ENCODE measurements at regions not wholly inside any gene's neighbourhood (a gene's known extent, or its start where the extent isn't known, plus 50 kb on each side); places are given as distances from the start of the nearest gene placed in this dataset.

GRCh38 chr2:71842744-71843143 lies 304.9 kb downstream of the CYP26B1 start:
- Histone ChIP-seq H2AFZ (no peak overlapping the region), H3K4me2 (ENCODE audit: unreplicated experiment) (no peak overlapping the region), H3K27ac (no peak overlapping the region), H3K4me3 (no peak overlapping the region), H3K27me3 (replicated peaks; ENCODE audit: insufficient read depth) (no peaks in the 10 kb centered on the region), H3K79me2 (ENCODE audit: insufficient read depth) (no peaks in the 10 kb centered on the region), H3K9ac (no peak overlapping the region), H3K9me3 (ENCODE audit: low read depth) (no peaks in the 10 kb centered on the region), H3K36me3 (ENCODE audit: low read depth) (no peaks in the 10 kb centered on the region), H3K9me2 (ENCODE audit: insufficient read depth) (no peaks in the 10 kb centered on the region), H3F3A (ENCODE audit: insufficient read depth) (0 out of 2 replicates have a peak, but pooled peaks cover 17% of the 10 kb centered on the region), H4K20me1 (ENCODE audit: insufficient read depth) (no peaks in the 10 kb centered on the region), H3K4me1 (ENCODE audit: insufficient read depth) (peaks cover 31% of the 10 kb centered on the region)
- TF ChIP-seq EZH2phosphoT487 (IDR thresholded peaks at IDR 0.05; ENCODE audit: insufficient read depth, low read depth), result no peak
- no peak for TF ChIP-seq EZH2 (IDR thresholded peaks at IDR 0.05; ENCODE audit: insufficient read depth, poor library complexity, severe bottlenecking)
- DNase-seq, result no peak
- in situ Hi-C loops (cut with MboI), result no loop called here
- 79 to 87% methylated on average over 4 of the region's 4 CpGs for WGBS, 2 experiments (ENCODE audit: low coverage in 1 of 2, low lambda C conversion rate in 2 of 2, missing lambda C conversion rate in 2 of 2)

GRCh38 chr2:71839826-71840225 lies 307.8 kb downstream of the CYP26B1 start:
- TF ChIP-seq EZH2phosphoT487 (IDR thresholded peaks at IDR 0.05; ENCODE audit: insufficient read depth, low read depth) (no peak), EZH2 (IDR thresholded peaks at IDR 0.05; ENCODE audit: insufficient read depth, poor library complexity, severe bottlenecking) (no peak)
- in situ Hi-C loops (cut with MboI), result no loop called here

GRCh38 chr2:71834796-71835195 lies 312.9 kb downstream of the CYP26B1 start:
- TF ChIP-seq EZH2phosphoT487 (IDR thresholded peaks at IDR 0.05; ENCODE audit: insufficient read depth, low read depth), result no peak
- TF ChIP-seq EZH2 (IDR thresholded peaks at IDR 0.05; ENCODE audit: insufficient read depth, poor library complexity, severe bottlenecking), result no peak
- WGBS, 2 experiments (ENCODE audit: low coverage in 1 of 2, low lambda C conversion rate in 2 of 2, missing lambda C conversion rate in 2 of 2), result 70 to 79% methylated on average over 2 of the region's 2 CpGs
- no peak overlapping the region for H2AFZ ChIP-seq
- no peaks in the 10 kb centered on the region for H3K79me2 ChIP-seq (ENCODE audit: insufficient read depth)
- no peaks in the 10 kb centered on the region for H3K36me3 ChIP-seq (ENCODE audit: low read depth)
- H3K9me2 ChIP-seq (ENCODE audit: insufficient read depth), result no peaks in the 10 kb centered on the region
- in situ Hi-C loops (cut with MboI), result no loop called here
- no peaks in the 10 kb centered on the region for H3K9me3 ChIP-seq (ENCODE audit: low read depth)
- no peak overlapping the region for H3K4me2 ChIP-seq (ENCODE audit: unreplicated experiment)
- H3K27me3 ChIP-seq (replicated peaks; ENCODE audit: insufficient read depth), result no peaks in the 10 kb centered on the region
- H4K20me1 ChIP-seq (ENCODE audit: insufficient read depth), result no peaks in the 10 kb centered on the region
- H3F3A ChIP-seq (ENCODE audit: insufficient read depth), result peaks cover 38% of the 10 kb centered on the region
- peaks cover 42% of the 10 kb centered on the region for H3K4me1 ChIP-seq (ENCODE audit: insufficient read depth)
- no peak overlapping the region for H3K9ac ChIP-seq
- DNase-seq, result no peak
- H3K27ac ChIP-seq, result peak overlapping the region; percentile 92; the same call in 1 of the 2 replicates
- no peak overlapping the region for H3K4me3 ChIP-seq

More at GRCh38 chr2:71839826-71840225, 307.8 kb downstream of the CYP26B1 start:
- Histone ChIP-seq H3K27me3 (replicated peaks; ENCODE audit: insufficient read depth) (no peaks in the 10 kb centered on the region), H4K20me1 (ENCODE audit: insufficient read depth) (no peaks in the 10 kb centered on the region), H3K79me2 (ENCODE audit: insufficient read depth) (no peaks in the 10 kb centered on the region), H3K4me3 (no peak overlapping the region), H3K4me1 (ENCODE audit: insufficient read depth) (peaks cover 15% of the 10 kb centered on the region), H3K9me3 (ENCODE audit: low read depth) (no peaks in the 10 kb centered on the region), H3K27ac (no peak overlapping the region), H3K4me2 (ENCODE audit: unreplicated experiment) (no peak overlapping the region), H3F3A (ENCODE audit: insufficient read depth) (0 out of 2 replicates have a peak, but pooled peaks cover 6% of the 10 kb centered on the region), H3K36me3 (ENCODE audit: low read depth) (no peaks in the 10 kb centered on the region), H3K9ac (no peak overlapping the region), H2AFZ (no peak overlapping the region), H3K9me2 (ENCODE audit: insufficient read depth) (no peaks in the 10 kb centered on the region)
- no peak for DNase-seq
- 43 to 50% methylated on average over 2 of the region's 2 CpGs for WGBS, 2 experiments (ENCODE audit: low coverage in 1 of 2, low lambda C conversion rate in 2 of 2, missing lambda C conversion rate in 2 of 2)

GRCh38 chr2:71833855-71834560 lies 313.7 kb downstream of the CYP26B1 start:
- H3K4me2 ChIP-seq (ENCODE audit: unreplicated experiment), result no peak overlapping the region
- no peaks in the 10 kb centered on the region for H3K36me3 ChIP-seq (ENCODE audit: low read depth)
- in situ Hi-C loops (cut with MboI), result no loop called here
- DNase-seq, result peak; percentile 76
- peak overlapping the region; percentile 92 for H3K27ac ChIP-seq
- H2AFZ ChIP-seq, result no peak overlapping the region
- TF ChIP-seq EZH2phosphoT487 (IDR thresholded peaks at IDR 0.05; ENCODE audit: insufficient read depth, low read depth), result no peak
- no peaks in the 10 kb centered on the region for H3K9me3 ChIP-seq (ENCODE audit: low read depth)
- H4K20me1 ChIP-seq (ENCODE audit: insufficient read depth), result no peaks in the 10 kb centered on the region
- peaks cover 50% of the 10 kb centered on the region for H3K4me1 ChIP-seq (ENCODE audit: insufficient read depth)
- peak overlapping the region; percentile 22; the same call in 1 of the 2 replicates for H3K9ac ChIP-seq
- 27 to 29% methylated on average over 6 of the region's 6 CpGs for WGBS, 2 experiments (ENCODE audit: low coverage in 1 of 2, low lambda C conversion rate in 2 of 2, missing lambda C conversion rate in 2 of 2)
- H3F3A ChIP-seq (ENCODE audit: insufficient read depth), result peaks cover 43% of the 10 kb centered on the region
- H3K79me2 ChIP-seq (ENCODE audit: insufficient read depth), result no peaks in the 10 kb centered on the region
- H3K9me2 ChIP-seq (ENCODE audit: insufficient read depth), result no peaks in the 10 kb centered on the region
- H3K4me3 ChIP-seq, result no peak overlapping the region
- no peaks in the 10 kb centered on the region for H3K27me3 ChIP-seq (replicated peaks; ENCODE audit: insufficient read depth)

Data from GM23248 (cell line).